Left cardiac atrium (tissue), 4 donors: ENCODE measurements at regions not wholly inside any gene's neighbourhood (a gene's known extent, or its start where the extent isn't known, plus 50 kb on each side); places are given as distances from the start of the nearest gene placed in this dataset.
A peak's percentile ranks its signal among the peaks of the same experiment; 100 is the strongest.
"Not testable (repeated sequence)": the region's sequence is repeated elsewhere in the genome, so short reads cannot be mapped to it uniquely, and the experiment has no call there.

Experiments used
- ATAC-seq, 2 donors: fragments of 200-7000 bp; cut with Tn5 transposase; one replicate each; pipeline ENCODE4 v1.9.1; 2020; ENCODE audit warnings: mild to moderate bottlenecking in 2 of 2, moderate library complexity in 2 of 2
- DNase-seq: peaks from one replicate; pipeline ENCODE4 v3.0.0-alpha.2; 2020
- intact Hi-C, 2 donors: fragments of 100-400 bp; cut with DNase I; formaldehyde crosslinking; loops; one replicate each; pipeline versions ENCODE4 v1.14.1 to v1.15.1; 2022 to 2023
- donor health status: DM: no; HTN: yes; CAD: no.
- donor health status: DM: no; HTN: yes; CAD: no; lungs with severe emphysema.
- donor health status: DM: yes; HTN: yes; CAD: no.
- donor health status: Dilated cardiomyopathy.

DNA sequence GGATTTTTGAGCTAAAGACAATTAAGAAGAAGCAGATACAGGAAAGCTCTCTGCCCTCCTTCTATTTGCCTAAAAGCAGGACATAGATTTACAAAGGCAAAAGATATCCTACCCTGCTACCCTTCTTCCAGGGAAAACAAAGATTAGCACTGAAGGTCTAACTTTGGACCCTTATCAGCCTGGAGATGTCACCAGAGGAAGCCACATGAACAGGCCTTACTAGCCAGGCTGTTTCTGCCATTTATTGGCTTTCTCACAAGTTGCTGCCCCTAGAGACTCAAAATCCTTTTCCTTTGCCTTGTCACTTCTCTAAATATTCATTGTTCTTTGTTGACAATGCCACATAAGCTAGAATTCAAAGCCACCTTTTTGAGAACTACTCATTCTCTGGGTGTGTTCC, 147.3 kb downstream of the B3GNT2 start:
- ATAC-seq (no peak), DNase-seq (no peak)
- intact Hi-C loops, result no loop called here

DNA sequence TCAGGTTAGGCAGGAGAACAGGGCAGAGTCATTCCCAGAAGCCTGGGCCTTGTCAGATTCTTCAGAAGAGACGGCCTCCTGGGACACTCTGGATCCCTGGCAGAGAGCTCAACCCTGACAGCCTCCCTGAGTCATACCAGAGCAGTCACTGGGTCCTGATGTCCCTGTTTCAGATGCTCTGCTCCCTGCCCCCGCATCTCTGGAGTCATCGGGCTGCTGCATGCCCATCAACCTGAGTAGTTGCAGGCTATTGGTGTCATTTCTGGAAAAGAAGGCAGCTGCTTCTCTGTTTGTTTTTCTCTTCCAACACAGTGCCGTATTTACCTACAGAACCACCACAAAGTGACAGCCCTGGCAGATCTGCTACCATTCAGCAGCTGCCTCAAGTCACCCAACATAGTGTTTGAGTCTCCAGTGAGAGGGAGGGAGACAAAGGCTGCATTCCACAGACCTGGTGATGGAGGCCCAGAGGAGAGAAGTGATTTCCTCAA, 145.1 kb downstream of the B3GNT2 start:
- DNase-seq, result peak; percentile 38
- peak in 1 of 2 donors; percentile 97 for ATAC-seq
- intact Hi-C loops, result no loop called here

- DNase-seq, result no peak
- intact Hi-C loops, result no loop called here
- ATAC-seq, result no peak
These were observed 143.9 kb downstream of the B3GNT2 start for GRCh38 chr2:62339837-62340236.

DNA sequence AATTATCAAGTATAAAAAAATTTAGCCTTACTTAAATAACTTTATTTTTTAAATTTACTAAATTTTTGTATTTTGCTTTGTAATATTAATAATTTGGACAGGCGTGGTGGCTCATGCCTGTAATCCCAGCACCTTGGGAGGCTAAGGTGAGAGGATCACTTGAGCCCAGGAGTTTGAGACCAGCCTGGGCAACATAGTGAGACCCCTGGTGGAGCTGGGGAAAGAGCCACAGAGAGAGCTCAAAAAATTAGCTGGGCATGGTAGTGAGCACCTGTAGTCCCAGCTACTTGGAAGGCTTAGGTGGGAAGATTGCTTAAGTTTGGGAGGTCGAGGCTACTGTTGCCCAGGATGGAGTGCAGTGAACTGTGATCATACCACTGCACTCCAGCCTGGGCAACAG, 143.5 kb downstream of the B3GNT2 start:
- DNase-seq, result no peak
- intact Hi-C loops, result no loop called here
- ATAC-seq, result no peak

- no peak for ATAC-seq
- intact Hi-C loops, result no loop called here
- no peak for DNase-seq
These were observed 142.2 kb downstream of the B3GNT2 start for GRCh38 chr2:62338111-62338510.

GRCh38 chr2:62337403-62337802, 141.5 kb downstream of the B3GNT2 start:
- ATAC-seq, result no peak
- intact Hi-C loops, result no loop called here

DNA sequence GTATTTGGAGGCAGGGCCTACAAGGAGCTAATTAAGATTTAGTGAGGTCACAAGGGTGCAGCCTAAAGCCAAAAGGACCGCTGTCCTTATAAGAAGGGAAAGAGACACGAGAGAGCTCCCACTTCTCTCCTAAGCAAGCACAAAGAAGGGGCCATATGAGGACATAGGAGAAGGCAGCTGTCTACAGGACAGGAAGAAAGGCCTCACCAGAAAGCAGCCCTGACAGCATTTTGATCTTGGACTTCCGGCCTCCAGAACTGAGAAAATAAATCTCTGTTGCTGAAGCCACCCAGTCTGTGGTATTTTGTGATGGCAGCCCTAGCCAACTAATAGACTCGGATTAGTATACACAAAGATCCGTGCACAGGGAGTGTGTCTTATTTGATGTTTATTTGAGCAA, 139.7 kb downstream of the B3GNT2 start:
- intact Hi-C loops, result no loop called here
- DNase-seq (no peak), ATAC-seq (no peak)

More at GRCh38 chr2:62337403-62337802, 141.5 kb downstream of the B3GNT2 start:
- DNase-seq, result no peak

DNA sequence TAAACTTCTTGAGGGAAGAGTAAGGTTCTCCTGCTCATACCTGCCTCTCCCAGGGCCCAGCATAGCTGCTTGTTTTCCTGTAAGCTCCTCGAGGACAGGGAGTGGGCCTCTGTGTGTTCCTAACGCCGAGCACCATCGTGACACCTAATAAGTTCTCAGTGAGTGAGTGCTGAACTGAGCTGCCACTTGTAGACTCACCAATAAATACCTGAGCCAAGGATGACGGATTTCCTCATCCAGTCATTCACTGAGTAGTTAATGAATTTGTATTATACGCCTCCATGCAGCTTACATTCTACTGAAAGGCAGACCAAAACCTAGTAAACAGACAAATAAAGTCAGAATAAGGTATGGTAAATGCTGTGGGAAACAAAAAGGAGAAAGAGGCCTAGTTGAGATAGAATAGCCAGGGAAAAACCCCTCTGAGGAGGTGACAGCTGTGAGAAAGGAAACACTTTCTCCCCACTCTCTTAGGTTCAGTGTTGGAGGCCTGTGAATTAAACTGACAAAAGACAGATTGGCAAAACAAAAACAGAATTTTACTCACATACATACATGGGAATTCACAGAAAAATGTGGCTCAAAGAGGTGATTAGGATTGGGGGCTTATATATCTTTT, 138.6 kb downstream of the B3GNT2 start:
- no peak for DNase-seq
- ATAC-seq, result no peak
- intact Hi-C loops, result no loop called here

DNA sequence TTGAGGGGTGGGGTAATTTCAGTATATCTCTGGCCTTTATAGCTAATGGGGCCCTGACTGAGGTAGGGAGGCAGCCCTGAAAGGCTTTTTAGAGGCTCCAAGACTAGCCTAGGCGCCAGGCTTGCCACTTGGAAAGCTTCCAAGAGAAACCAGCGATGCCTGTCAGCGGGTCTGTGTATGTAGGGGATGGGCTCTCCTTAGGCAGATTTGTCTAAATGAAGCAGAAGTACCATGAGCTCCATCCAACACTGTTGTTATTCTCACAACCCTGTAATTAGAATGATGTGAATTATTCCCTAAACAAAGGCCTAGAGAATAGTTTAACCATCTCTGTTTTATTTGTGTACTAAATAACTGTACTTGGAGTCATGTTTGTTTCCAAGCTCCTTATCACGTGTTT, 138.1 kb downstream of the B3GNT2 start:
- ATAC-seq, result no peak
- no peak for DNase-seq
- intact Hi-C loops, result no loop called here

GRCh38 chr2:62330959-62331358, 135.0 kb downstream of the B3GNT2 start:
- DNase-seq (no peak), ATAC-seq (no peak)
- intact Hi-C loops, result no loop called here

DNA sequence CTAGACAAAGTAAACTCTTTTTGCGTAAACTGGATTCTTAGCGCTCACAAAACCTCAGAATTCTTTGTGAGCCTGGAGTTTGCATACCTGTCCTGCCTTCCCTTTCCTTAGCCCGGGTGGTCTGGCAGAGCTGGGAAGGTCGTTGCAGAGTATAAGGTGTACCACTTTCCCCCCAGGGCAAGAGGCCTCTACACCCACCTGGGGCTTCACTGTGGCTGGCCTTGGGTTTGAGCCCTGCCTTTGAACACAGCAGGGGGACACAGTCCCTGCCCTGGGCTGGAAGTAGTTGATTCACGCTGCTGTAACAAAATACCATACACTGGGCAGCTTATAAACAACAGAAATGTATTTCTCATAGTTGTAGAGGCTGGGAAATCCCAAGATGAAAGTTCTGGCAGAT, 133.9 kb downstream of the B3GNT2 start:
- ATAC-seq (no peak), DNase-seq (no peak)
- intact Hi-C loops, result no loop called here

DNA sequence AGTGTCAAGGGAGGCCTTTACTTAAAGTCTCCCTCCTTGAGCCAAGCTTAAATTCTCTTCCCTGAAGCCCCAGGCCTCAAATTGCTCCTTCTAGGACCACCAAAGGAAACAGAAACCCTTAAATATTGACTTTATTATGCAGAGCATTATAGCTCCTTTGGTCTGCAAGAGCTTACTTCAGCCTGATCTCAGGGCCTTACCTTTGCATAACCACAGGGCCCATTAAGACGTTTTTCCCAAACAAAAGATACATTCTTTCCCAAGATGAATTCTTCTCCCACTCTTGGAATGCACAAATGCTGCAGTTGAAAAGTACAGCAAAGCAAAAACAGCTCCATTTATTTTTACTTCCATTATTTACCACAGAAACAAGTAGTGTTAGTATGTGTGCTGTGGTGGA, 130.8 kb downstream of the B3GNT2 start:
- DNase-seq (no peak), ATAC-seq (no peak)
- intact Hi-C loops, result no loop called here

GRCh38 chr2:62325398-62325797, 129.5 kb downstream of the B3GNT2 start:
- intact Hi-C loops, result no loop called here
- ATAC-seq, result no peak

DNA sequence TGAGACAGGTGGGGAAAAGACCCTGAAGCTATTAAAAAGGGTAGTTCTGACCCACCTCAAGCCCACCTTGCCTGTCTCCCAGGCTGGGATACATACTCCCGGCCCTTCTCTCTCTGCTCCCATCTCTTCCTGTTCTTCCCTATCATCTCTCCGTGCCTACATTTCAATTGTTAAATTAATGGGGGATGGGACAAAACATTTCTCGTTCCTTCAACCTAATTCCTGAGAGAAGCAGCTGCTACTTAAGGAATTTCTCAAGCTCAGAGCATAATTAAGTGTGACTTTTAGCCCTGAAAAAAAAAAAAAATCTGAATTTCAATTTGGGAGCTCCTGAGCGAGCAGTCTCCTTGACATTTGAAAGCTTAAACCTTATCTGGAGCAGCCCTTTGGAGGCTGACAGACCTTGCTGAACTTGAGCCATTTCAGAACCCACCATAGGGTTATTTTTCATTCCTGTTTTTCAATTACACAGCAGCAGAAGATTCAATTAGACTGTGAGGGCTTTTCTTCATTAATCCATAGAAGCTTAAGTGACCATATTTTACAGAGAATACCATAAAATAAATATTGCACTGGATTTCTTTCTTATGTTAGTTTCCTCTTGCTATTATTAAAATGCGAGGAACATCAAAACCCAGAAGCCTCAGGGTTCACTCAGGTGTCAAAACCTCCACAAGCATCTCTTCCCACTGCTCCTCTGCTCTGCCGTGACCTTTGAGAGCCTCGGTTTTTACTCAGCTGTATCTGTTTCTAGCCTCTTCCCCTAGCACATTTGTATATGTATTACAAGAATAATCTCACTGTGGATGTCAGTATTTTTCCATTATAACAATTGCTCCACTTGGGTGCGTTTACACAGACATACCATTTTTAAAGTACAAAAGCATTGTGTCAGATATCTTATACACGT, 125.7 kb downstream of the B3GNT2 start:
- no peak for DNase-seq
- intact Hi-C loops, result no loop called here
- no peak for ATAC-seq

More at GRCh38 chr2:62325398-62325797, 129.5 kb downstream of the B3GNT2 start:
- DNase-seq, result no peak

- intact Hi-C loops, result no loop called here
- no peak for ATAC-seq
- no peak for DNase-seq
These were observed 124.9 kb downstream of the B3GNT2 start for GRCh38 chr2:62320657-62321357.

GRCh38 chr2:62320137-62320536, 124.2 kb downstream of the B3GNT2 start:
- intact Hi-C loops, DNase-seq, ATAC-seq: not testable (repeated sequence)

- ATAC-seq, result no peak
- no peak for DNase-seq
- intact Hi-C loops, result no loop called here
These were observed 123.2 kb downstream of the B3GNT2 start for GRCh38 chr2:62319070-62319469.

DNA sequence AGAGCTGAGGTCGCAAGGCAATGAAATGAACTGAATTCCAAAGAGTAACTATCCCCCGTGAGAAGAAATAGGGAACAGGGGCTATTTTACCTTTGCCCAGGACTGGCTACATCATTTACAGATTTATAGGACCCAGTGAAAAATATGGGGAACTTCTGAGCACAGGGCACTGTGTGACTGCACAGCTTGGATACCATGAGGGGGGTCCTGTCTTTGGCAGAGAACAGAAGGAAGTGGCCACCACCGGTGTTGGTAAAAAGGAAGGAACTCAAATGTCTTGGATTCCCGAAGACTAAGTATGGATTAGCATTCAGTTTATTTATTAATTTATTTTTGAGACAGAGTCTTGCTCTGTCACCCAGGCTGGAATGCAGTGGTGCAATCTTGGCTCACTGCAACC, 119.6 kb downstream of the B3GNT2 start:
- ATAC-seq (no peak), DNase-seq (no peak)

GRCh38 chr2:62314291-62314690, 118.4 kb downstream of the B3GNT2 start:
- ATAC-seq, result no peak
- intact Hi-C loops, result no loop called here
- DNase-seq, result no peak

More for the DNA sequence above, 119.6 kb downstream of the B3GNT2 start:
- intact Hi-C loops, result no loop called here
